ENCODE measurements at regions not wholly inside any gene's neighbourhood (a gene's known extent, or its start where the extent isn't known, plus 50 kb on each side); places are given as distances from the start of the nearest gene placed in this dataset.
"Not testable (repeated sequence)": the region's sequence is repeated elsewhere in the genome, so short reads cannot be mapped to it uniquely, and the experiment has no call there.

DNA sequence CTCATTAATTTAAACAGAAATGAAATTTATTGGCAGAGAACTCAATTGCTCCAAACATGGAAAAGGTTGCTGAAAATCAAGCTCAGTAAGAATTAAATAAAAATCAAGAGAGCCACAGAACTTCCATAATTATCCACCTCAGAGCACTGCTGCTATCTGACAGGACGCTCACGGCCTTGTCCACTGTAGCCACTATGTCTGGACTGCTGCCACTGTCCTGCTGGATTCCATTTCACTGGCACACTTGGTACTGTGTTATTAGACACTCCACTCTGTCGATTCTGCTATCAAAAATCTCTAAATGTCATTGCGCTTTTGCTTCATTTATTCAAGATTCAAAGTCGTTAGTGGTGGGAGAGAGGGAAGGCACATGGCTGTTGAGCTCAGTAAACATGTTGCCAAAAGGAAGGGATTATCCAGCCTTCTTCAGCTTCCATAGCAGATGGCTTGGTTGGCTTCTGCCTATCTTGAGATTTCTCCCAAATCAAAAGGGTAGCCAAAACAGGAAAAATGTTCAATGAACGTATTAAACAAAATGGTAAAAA is 815.0 kb downstream of the CDH18 start:
- no peak for DNase-seq

DNA sequence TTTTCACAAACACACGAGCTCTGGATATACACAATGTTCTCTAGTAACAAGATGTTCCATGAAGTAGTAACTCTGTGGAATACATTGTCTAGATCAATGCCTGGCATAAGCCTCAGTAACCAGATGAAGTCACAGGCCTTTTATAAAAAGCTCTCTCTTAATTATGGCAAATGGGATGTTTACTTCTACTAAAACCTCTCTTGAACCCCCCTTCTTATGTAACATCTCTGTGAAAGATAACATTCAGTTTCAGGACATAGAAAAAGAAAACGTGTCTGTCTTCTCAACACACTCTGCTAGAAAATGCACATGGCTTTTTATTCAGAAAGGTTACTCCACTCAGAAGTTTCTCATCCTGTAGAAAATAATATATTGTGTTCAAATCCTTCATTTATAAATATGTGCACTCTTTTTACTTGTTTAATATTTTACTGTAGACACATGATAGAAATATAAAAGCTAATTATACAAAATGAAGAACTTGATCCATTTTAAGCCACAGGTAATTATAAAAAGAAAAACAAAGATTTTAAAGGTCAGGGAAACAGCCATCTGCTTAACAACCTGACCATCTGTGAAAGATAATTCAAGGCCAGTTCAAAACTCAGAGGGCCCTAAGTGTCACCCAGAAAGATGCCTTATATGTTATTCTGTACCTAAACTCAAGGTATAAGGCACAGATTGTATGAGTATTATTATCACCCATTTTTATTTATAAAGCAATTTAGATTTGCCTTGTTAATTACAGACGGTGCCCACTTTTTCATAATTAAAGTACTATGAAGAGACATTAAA is 812.0 kb downstream of the CDH18 start:
- no peak for DNase-seq

GRCh38 chr5:19179571-19179970 is 808.4 kb downstream of the CDH18 start:
- no peak for DNase-seq

GRCh38 chr5:19189176-19189575 is 798.8 kb downstream of the CDH18 start:
- DNase-seq: no peak

- no peak for DNase-seq
Observed at GRCh38 chr5:19193631-19194030, 794.4 kb downstream of the CDH18 start.

DNA sequence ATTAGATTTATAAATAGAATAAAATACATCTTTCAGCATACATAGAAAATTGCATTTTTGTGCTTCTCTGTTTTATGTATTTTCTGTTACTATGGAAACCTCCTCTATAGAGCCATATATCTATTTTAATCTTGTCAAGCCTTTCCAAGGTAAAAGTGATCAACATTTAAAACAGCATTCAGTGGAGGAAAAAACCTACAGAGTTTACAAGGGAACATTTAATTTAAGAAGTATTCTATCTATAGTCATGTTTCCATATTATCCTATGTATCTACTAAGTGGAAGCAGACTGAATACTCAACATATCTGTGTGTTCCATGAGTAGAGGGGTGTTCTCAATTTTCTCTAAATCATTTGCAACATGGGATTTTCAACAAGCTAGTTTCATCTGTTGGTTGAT is 791.4 kb downstream of the CDH18 start:
- no peak for DNase-seq

- DNase-seq: no peak
Observed at GRCh38 chr5:19200251-19200650, 787.7 kb downstream of the CDH18 start.

DNA sequence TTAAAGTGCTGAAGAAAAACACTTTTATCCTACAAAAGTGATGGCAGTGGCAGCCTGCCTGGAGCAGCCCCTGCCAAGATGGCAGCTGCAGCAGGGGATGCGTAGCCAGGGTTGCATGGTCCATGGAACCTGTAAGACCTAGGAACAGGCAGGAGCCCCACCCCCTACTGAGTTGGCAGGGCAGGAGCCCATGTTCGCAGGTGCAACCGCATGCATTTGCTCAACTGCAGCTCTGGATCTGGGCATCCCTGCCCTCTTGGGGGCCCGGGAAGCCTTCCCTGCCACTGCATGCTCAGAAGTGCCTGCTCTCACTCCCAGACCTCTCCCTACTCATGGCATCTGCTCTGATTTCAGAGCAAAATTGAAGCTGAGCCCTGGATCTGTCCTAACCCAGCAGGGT is 779.6 kb downstream of the CDH18 start:
- DNase-seq: no peak

DNA sequence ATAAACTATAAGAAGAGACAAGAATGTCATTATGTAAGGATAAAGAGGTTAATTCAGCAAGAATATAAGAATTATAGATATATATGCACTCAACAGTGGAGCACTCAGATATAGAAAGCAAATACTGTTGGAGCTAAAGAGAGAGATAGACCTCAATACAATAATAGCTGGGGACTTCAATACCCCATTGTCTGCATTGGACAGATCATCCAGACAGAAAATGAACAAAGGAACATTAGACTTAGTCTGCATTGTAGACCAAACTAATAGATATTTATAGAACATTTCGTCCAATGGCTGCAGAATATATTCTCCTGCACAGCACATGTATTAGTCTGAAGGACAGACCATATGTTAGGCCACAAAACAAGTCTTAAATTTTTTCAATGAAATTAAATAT is 777.1 kb downstream of the CDH18 start:
- DNase-seq: no peak

- DNase-seq: no peak
Observed at GRCh38 chr5:19229179-19229835, 758.7 kb downstream of the CDH18 start.

DNA sequence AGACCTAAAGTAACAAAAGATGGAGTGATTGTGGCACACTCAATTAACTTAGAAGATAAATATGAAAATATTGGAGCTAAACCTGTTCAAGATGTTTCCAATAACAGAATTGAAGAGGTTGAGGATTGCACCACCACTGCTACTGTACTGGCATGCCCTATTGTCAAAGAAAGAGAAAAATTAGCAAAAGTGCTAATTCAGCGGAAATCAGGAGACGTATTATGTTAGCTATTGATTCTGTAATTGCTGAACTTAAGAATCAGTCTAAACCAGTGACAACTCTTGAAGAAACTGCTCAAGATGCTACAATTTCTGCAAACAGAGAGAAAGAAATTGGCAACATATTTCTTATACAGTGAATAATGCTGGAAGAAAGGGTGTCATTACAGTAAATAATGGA is 754.4 kb downstream of the CDH18 start:
- no peak for DNase-seq

DNA sequence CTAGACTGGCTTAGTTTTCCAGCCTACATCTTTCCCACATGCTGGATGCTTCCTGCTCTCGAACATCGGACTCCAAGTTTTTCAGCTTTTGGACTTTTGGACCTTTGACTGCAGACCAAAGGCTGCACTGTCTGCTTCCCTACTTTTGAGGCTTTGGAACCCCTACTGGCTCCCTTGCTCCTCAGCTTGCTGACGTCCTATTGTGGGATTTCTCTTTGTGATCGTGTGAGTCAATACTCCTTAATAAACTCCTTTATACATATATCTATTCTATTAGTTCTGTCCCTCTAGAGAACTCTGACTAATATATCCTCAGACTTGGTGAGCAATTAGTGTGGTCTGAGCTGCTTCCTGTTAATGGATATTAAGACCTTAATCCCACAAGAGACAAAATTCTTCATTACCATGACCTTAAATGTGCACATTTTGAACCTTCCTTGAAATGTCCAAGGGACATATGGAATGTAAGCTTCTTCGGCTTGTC is 752.9 kb downstream of the CDH18 start:
- no peak for DNase-seq

DNA sequence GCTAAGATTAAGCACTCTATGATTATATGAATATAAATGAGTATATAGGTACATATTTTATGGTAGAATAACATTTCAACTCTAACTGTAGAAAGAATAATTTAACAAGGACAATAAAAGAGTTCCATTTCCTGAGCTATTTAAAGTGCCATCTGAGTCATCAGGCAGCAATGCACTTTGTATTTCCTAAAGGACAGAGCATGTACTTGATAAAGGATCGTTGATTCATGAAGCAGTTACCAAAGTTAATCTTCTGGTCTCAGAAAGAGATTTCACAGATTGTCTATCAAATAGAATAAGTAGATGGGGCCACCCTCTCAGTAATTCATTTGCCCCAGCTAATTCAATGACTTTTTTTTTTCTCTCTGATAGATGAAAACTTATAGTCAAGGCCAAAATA is 747.8 kb downstream of the CDH18 start:
- no peak for DNase-seq

GRCh38 chr5:19241690-19242089 is 746.3 kb downstream of the CDH18 start:
- no peak for DNase-seq

DNA sequence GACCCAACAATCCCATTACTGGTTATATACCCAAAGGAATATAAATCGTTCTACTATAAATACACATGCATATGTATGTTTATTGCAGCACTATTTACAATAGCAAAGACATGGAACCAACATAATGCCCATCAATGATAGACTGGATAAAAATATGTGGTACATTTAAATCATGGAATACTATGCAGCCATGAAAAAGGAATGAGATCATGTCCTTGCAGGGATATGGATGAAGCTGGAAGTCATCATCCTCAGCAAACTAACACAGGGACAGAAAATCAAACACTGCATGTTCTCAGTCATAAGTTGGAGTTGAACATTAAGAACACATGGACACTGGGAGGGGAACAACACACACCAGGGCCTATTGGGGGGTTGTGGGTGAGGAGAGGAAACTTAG is 741.8 kb downstream of the CDH18 start:
- not testable (repeated sequence) for DNase-seq

GRCh38 chr5:19247302-19247701 is 740.7 kb downstream of the CDH18 start:
- DNase-seq: no peak

- no peak for DNase-seq
Observed at GRCh38 chr5:19256036-19256435, 732.0 kb downstream of the CDH18 start.

DNA sequence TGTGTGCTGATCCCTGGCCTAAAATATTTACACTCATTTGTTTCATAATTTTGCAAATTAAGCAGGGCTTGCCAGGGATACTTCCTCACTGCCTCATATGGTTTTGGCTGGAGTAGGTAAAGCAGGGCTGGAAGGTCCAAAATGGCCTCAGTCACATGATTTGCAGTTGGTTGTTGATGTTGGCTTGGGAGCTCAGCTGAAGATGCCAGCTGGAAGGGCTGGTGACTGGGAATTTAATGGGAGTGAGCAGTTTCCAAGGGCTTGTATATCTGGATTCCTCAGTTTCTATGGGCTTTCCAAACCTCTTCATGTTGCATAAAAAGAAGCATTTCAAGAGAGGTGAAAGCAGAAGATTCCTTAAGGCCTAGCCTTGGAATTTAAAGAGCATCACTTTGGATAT is 729.3 kb downstream of the CDH18 start:
- no peak for DNase-seq

GRCh38 chr5:19261879-19262278 is 726.1 kb downstream of the CDH18 start:
- DNase-seq: no peak

DNA sequence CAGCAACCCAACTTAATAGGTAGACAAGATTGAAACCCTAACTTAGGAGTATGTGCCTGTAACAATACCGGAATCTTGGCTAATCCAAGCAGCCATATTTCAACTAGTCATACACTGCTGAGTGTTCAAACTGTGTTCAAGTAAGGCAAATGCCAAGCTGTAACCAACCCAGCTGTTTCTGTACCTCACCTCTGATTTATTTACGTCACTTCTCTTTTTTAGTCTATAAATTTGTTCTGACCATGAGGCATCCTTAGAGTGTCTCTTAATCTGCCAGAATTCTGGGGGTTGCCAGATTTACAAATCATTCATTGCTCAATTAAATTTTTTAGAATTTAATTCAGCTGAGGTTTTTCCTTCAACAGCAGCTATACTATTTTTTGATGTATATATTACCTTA is 723.2 kb downstream of the CDH18 start:
- no peak for DNase-seq

GRCh38 chr5:19266791-19267190 is 721.2 kb downstream of the CDH18 start:
- no peak for DNase-seq

DNA sequence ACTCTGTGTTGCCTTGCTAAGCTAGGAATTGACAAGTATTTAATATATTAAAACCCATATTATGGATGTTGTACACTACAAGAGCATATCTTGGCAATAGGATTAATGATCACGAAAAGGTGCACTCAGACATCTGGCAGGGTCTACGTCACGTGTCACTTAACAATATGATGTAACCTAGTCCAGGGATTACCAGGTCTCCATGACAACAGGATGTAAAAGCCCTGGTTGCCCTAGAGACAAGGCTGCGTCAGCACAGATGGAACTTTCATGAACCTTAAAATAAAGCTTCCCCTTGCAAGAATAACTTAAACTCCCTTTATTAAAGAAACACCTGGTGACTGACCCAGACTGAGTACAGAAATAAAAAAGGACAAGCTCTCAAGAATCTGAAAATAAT is 717.8 kb downstream of the CDH18 start:
- DNase-seq: no peak

GRCh38 chr5:19274578-19274977 is 713.4 kb downstream of the CDH18 start:
- DNase-seq: no peak

DNA sequence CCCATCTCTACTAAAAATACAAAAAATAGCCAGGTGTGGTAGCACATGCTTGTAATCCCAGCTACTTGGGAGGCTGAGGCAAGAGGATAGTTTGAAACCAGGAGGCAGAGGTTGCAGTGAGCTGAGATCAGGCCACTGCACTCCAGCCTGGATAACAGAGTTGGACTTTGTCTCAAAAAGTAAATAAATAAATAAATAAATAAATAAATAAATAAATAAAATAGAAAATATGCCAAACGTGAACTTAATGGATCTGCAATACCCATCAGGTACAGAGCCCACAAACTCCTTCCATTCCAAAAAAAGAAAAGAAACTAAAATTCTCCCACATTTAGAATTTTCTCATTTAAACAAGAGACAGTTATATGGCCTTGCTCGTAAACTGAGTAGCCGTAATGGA is 702.7 kb downstream of the CDH18 start:
- DNase-seq: no peak

Data from NCI-H187 (cell line).